ENCODE measurements at regions not wholly inside any gene's neighbourhood (a gene's known extent, or its start where the extent isn't known, plus 50 kb on each side); places are given as distances from the start of the nearest gene placed in this dataset.

DNA sequence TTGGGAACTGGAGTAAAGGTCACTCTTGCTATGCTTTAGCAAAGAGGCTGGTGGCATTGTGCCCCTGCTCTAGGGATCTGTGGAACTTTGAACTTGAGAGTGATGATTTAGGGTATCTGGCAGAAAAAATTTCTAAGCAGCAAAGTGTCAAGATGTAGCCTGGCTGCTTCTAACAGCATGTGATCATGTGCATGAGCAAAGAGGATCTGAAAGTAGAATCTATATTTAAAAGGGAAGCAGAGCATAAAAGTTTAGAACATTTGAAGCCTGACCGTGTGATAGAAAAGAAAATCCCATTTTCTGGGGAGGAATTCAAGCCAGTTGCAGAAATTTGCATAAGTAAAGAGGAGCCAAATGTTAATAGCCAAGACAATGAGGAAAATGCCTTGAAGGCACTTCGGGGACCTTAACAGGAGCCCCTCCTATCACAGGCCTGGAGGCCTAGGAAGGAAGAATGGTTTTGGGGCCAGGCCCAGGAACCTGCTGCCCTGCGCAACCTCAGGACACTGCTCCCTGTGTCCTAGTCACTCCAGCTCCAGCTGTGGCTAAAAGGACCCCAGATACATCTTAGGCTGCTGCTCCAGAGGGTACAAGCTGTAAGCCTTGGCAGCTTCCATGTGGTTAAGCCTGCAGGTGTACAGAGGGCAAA is 212.2 kb upstream of the LINGO1 start:
- H3K27me3 ChIP-seq (ENCODE audit: control insufficient read depth, insufficient read depth, low read length), result no peaks in the 10 kb centered on the region
- no peak overlapping the region for H3K4me3 ChIP-seq (ENCODE audit: low read depth, low read length)
- DNase-seq (ENCODE audit: low read depth), result no peak
- no peaks in the 10 kb centered on the region for H3K36me3 ChIP-seq (ENCODE audit: control insufficient read depth, insufficient read depth, low read length)
- TF ChIP-seq, protein P1, sequence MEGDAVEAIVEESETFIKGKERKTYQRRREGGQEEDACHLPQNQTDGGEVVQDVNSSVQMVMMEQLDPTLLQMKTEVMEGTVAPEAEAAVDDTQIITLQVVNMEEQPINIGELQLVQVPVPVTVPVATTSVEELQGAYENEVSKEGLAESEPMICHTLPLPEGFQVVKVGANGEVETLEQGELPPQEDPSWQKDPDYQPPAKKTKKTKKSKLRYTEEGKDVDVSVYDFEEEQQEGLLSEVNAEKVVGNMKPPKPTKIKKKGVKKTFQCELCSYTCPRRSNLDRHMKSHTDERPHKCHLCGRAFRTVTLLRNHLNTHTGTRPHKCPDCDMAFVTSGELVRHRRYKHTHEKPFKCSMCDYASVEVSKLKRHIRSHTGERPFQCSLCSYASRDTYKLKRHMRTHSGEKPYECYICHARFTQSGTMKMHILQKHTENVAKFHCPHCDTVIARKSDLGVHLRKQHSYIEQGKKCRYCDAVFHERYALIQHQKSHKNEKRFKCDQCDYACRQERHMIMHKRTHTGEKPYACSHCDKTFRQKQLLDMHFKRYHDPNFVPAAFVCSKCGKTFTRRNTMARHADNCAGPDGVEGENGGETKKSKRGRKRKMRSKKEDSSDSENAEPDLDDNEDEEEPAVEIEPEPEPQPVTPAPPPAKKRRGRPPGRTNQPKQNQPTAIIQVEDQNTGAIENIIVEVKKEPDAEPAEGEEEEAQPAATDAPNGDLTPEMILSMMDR (IDR thresholded peaks at IDR 0.05; ENCODE audit: insufficient read depth, low read length, poor library complexity, severe bottlenecking), result no peak

DNA sequence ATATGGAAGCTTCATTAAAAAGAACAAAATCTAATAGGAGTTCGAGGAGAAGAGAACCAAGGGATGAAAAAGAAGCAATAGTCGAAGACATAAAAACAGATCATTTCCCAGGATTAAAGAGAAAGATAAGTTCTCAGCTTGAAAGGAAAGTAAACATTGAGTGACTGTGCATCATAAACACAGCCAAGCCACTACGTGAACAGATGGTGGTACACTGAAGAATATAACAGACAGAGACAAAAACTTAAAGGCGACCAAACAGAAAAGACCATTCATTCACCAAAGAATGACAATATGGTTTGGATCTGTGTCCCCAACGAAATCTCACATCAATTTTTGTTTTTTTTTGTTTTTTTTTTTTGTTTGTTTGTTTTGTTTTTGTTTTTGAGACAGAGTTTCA is 210.8 kb upstream of the LINGO1 start:
- H3K27me3 ChIP-seq (ENCODE audit: control insufficient read depth, insufficient read depth, low read length), result peaks cover 6% of the 10 kb centered on the region
- TF ChIP-seq, protein P1 (IDR thresholded peaks at IDR 0.05; ENCODE audit: insufficient read depth, low read length, poor library complexity, severe bottlenecking), result no peak
- DNase-seq (ENCODE audit: low read depth), result no peak
- H3K36me3 ChIP-seq (ENCODE audit: control insufficient read depth, insufficient read depth, low read length), result no peaks in the 10 kb centered on the region
- no peak overlapping the region for H3K4me3 ChIP-seq (ENCODE audit: low read depth, low read length)

DNA sequence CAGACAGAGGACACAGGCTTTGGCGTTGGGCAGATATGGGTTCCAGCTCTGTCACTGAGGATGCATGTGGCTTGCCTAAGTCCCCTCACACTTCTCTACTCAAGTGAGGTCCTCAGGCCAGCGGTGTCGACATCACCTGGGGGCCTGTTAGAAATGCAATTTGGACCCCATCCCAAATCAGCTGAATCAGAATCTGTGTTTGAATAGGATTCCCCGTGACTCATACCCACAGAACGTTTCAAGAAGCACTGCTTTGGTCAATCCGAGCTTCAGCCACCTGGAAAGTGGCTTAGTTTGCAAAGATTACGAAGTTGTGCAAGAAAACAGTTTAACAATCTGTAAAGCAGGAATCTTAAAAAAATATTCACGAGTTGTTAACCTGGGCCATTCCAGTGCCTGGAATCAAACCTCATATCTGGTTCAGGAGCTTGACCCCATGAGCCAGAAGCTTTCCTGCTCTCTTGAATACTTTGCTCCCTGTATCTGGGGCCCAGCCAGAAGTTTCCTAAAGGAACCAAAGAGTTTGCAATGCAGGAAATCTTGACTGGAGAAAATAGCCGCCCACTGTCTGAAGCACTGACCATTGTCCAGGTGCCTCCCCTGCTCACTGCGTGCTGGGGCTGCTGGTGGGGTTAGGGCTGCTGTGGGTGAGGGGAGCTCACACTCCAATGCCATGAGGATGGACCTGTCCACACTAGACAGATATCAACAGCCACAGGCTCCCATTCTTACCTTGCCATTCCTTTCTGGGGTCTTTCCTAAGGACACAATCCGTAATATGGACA is 208.5 kb upstream of the LINGO1 start:
- DNase-seq (ENCODE audit: low read depth), result peak; percentile 92
- no peak overlapping the region for H3K4me3 ChIP-seq (ENCODE audit: low read depth, low read length)
- peaks cover 14% of the 10 kb centered on the region for H3K27me3 ChIP-seq (ENCODE audit: control insufficient read depth, insufficient read depth, low read length)
- no peaks in the 10 kb centered on the region for H3K36me3 ChIP-seq (ENCODE audit: control insufficient read depth, insufficient read depth, low read length)
- TF ChIP-seq, protein P1 (IDR thresholded peaks at IDR 0.05; ENCODE audit: insufficient read depth, low read length, poor library complexity, severe bottlenecking), result no peak

DNA sequence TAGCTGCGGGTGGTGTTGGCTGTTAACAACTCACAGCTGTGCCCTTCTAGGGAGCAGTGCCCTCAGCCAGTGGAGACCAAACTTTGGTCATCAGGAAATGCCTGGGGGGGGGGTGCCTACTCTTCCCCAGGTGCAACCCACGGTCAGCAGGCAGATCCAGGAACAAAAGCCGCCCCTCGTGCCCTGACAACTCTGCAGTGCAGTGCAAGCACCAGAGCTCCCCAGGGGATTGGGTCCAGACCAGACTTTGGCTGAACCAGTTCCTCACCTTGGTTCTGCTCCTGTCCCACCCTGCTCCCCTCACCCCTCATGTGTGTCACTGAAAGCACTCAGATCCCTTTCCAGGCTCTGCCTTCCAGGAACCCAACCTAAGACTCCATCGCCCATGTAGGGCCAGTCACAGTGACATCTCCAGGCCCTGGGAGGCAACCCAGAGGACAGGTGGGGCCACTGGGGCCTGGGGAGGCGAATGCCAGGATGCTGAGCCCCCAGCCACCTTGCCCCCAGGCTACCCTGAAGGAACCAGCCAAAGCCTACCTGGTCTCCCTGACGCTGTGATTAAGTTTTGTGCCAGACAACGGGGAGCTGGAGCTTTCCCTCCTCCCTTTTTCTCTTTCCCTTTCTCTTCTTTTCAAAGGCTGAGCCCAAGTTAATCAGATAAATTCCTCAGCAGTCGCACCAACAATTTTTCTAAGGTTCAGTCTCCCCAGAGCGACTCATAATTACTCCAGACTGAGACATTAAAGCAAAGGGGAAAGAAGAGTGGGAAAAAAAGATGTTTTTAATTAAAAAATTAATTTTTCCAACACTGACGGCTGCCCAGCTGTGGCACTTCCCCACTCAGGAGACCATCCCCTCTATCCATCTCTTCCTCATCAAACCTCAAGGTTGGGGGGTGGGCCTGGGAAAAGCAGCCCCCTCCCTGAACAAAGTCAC is 207.5 kb upstream of the LINGO1 start:
- Histone ChIP-seq H3K4me3 (ENCODE audit: low read depth, low read length) (no peak overlapping the region), H3K27me3 (ENCODE audit: control insufficient read depth, insufficient read depth, low read length) (peaks cover 17% of the 10 kb centered on the region), H3K36me3 (ENCODE audit: control insufficient read depth, insufficient read depth, low read length) (no peaks in the 10 kb centered on the region)
- TF ChIP-seq, protein P1 (IDR thresholded peaks at IDR 0.05; ENCODE audit: insufficient read depth, low read length, poor library complexity, severe bottlenecking), result no peak
- no peak for DNase-seq (ENCODE audit: low read depth)

DNA sequence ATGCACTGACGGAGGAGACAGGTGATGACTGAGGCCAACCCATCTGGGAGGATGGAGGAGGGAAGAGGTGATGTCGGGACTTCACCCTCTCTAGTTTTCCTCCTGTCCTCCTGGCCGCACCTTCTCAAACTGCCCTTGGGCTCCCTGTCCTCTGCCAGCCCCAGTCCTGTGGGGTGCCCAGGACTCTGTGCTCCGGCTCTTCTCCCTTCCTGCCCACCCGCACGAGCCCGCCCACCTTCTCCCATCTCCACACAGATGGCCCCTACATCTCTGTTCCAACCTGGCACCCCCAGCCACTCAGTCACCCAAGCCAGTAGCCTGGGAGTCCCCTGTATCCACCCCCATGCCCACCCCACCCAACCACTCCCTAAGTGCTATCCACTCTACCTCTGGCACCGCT is 206.7 kb upstream of the LINGO1 start:
- H3K27me3 ChIP-seq (ENCODE audit: control insufficient read depth, insufficient read depth, low read length), result peaks cover 19% of the 10 kb centered on the region
- DNase-seq (ENCODE audit: low read depth), result no peak
- TF ChIP-seq, protein P1 (IDR thresholded peaks at IDR 0.05; ENCODE audit: insufficient read depth, low read length, poor library complexity, severe bottlenecking), result no peak
- H3K4me3 ChIP-seq (ENCODE audit: low read depth, low read length), result no peak overlapping the region
- H3K36me3 ChIP-seq (ENCODE audit: control insufficient read depth, insufficient read depth, low read length), result no peaks in the 10 kb centered on the region
